Suprapubic skin (tissue), 4 donors: ENCODE measurements at regions not wholly inside any gene's neighbourhood (a gene's known extent, or its start where the extent isn't known, plus 50 kb on each side); places are given as distances from the start of the nearest gene placed in this dataset.

Experiments used
- EP300 ChIP-seq: sonication (generic); formaldehyde crosslinking; IDR thresholded peaks from one replicate; pipeline ENCODE4 v1.6.1; 2017; ENCODE audit warnings: antibody characterized with exemption
- POLR2A ChIP-seq, 2 donors: fragments of 450-650 bp; IDR thresholded peaks; one replicate each; pipeline ENCODE4 v1.6.1; 2017; ENCODE audit warnings: antibody characterized with exemption in 2 of 2, mild to moderate bottlenecking in 2 of 2, moderate library complexity in 2 of 2
- POLR2AphosphoS5 ChIP-seq, 3 donors: sonication (generic); formaldehyde crosslinking; IDR thresholded peaks; one replicate each; pipeline ENCODE4 v1.6.1; 2017; ENCODE audit warnings: antibody characterized with exemption in 3 of 3
- TF ChIP-seq, protein P1 (sequence below), 2 donors: fragments of 200-600 bp in 1 of 2; fragments of 450-650 bp in 1 of 2; sonication (generic) in 1 of 2; IDR thresholded peaks; one replicate each; pipeline ENCODE4 v1.5.1; 2016 to 2019; ENCODE audit warnings: antibody characterized with exemption in 2 of 2, mild to moderate bottlenecking in 1 of 2, moderate library complexity in 1 of 2

DNA sequence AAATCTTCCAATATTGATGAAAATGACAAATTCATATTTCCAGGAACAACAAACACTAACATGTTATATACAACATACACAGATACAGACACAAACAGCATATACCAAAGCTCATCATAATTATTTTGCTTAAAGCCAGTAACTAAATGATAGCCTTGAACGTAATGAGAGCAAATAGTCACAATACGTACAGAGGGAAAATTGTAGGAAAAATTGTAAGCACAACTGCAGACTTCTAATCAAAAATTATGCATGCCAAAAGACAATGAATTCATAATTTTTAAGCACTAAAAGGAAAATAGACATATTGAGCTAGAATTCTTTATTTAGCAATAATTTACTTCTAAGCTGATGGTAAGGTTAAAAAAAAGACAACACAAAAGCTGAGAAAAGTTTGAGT lies 1466.9 kb upstream of the CELF2 start:
- TF ChIP-seq POLR2A (IDR thresholded peaks at IDR 0.05) (no peak), EP300 (no peak), POLR2AphosphoS5 (IDR thresholded peaks at IDR 0.05) (no peak)
- TF ChIP-seq, protein P1, sequence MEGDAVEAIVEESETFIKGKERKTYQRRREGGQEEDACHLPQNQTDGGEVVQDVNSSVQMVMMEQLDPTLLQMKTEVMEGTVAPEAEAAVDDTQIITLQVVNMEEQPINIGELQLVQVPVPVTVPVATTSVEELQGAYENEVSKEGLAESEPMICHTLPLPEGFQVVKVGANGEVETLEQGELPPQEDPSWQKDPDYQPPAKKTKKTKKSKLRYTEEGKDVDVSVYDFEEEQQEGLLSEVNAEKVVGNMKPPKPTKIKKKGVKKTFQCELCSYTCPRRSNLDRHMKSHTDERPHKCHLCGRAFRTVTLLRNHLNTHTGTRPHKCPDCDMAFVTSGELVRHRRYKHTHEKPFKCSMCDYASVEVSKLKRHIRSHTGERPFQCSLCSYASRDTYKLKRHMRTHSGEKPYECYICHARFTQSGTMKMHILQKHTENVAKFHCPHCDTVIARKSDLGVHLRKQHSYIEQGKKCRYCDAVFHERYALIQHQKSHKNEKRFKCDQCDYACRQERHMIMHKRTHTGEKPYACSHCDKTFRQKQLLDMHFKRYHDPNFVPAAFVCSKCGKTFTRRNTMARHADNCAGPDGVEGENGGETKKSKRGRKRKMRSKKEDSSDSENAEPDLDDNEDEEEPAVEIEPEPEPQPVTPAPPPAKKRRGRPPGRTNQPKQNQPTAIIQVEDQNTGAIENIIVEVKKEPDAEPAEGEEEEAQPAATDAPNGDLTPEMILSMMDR (IDR thresholded peaks at IDR 0.05): no peak
